Gastrocnemius medialis (tissue), 4 donors: ENCODE measurements at regions not wholly inside any gene's neighbourhood (a gene's known extent, or its start where the extent isn't known, plus 50 kb on each side); places are given as distances from the start of the nearest gene placed in this dataset.

ENCODE experiments used
- ATAC-seq, 2 donors: fragments of 150-250 bp; one replicate each; pipeline ENCODE4 v1.9.1; 2016
- DNase-seq, 2 donors: peaks; one replicate each; pipeline ENCODE4 v3.0.0-alpha.2; 2019
- H3K27ac ChIP-seq, 4 donors: fragments of 200-600 bp; sonication (generic); 1 replicate in 1 of 4; 2 replicates in 3 of 4; pipeline ENCODE4 v1.5.1; 2016 to 2018; ENCODE audit warnings: mild to moderate bottlenecking in 2 of 4, moderate library complexity in 1 of 4
- H3K27me3 ChIP-seq, 3 donors: fragments of 200-600 bp; sonication (generic) in 2 of 3; 1 replicate in 1 of 3; 2 replicates in 2 of 3; pipeline versions ENCODE4 v1.5.1 to v1.6.0; 2016 to 2019; ENCODE audit warnings: mild to moderate bottlenecking in 1 of 3, moderate library complexity in 1 of 3
- H3K36me3 ChIP-seq, 2 donors: fragments of 200-600 bp; sonication (generic) in 1 of 2; one replicate each; pipeline ENCODE4 v1.5.1; 2017 to 2018
- H3K4me1 ChIP-seq, 2 donors: fragments of 200-600 bp; sonication (generic) in 1 of 2; one replicate each; pipeline ENCODE4 v1.5.1; 2016 to 2017; ENCODE audit warnings: mild to moderate bottlenecking in 2 of 2
- H3K4me3 ChIP-seq, 4 donors: fragments of 200-600 bp; sonication (generic) in 3 of 4; 1 replicate in 1 of 4; 2 replicates in 3 of 4; pipeline ENCODE4 v1.5.1; 2016 to 2019; ENCODE audit warnings: mild to moderate bottlenecking in 2 of 4
- H3K9me3 ChIP-seq, 3 donors: fragments of 200-600 bp; sonication (generic) in 2 of 3; 1 replicate in 1 of 3; 2 replicates in 2 of 3; pipeline ENCODE4 v1.5.1; 2016 to 2019
- CTCF ChIP-seq, 5 experiments: fragments of 450-650 bp in 3 of 5; fragments of 200-600 bp in 2 of 5; sonication (generic) in 2 of 5; IDR thresholded peaks in 4 of 5; conservative IDR thresholded peaks in 1 of 5; 1 replicate in 4 of 5; 2 replicates in 1 of 5; pipeline ENCODE4 v1.5.1; 2016 to 2019; ENCODE audit warnings: antibody characterized with exemption in 5 of 5, mild to moderate bottlenecking in 3 of 5, moderate library complexity in 3 of 5
- POLR2A ChIP-seq, 2 donors: fragments of 450-650 bp; IDR thresholded peaks; one replicate each; pipeline ENCODE4 v1.6.1; 2017; ENCODE audit warnings: antibody characterized with exemption in 2 of 2, mild to moderate bottlenecking in 2 of 2, moderate library complexity in 2 of 2
- in situ Hi-C, 4 donors: fragments of 200-750 bp; cut with MboI; loops; one replicate each; pipeline versions ENCODE4 v1.15.0 to v1.8.0; 2017; ENCODE audit warnings: low sequenced_read_pairs in 4 of 4
- intact Hi-C: fragments of 100-400 bp; cut with DNase I; formaldehyde crosslinking; loops from one replicate; pipeline ENCODE4 v1.15.1; 2023; ENCODE audit warnings: low total_unique reads

- no peak for ATAC-seq
- in situ Hi-C loops, result no loop called here
Observed at GRCh38 chr18:10138719-10139118, 224.9 kb downstream of the VAPA start.

GRCh38 chr18:10139783-10140410 is 226.1 kb downstream of the VAPA start:
- no peak for ATAC-seq
- no peaks in the 10 kb centered on the region for H3K9me3 ChIP-seq
- no peaks in the 10 kb centered on the region for H3K27me3 ChIP-seq
- H3K27ac ChIP-seq, result no peak overlapping the region
- H3K4me1 ChIP-seq, result no peaks in the 10 kb centered on the region
- in situ Hi-C loops (no loop called here), intact Hi-C loops (no loop called here)
- H3K4me3 ChIP-seq, result no peak overlapping the region
- TF ChIP-seq CTCF (IDR thresholded peaks at IDR 0.05 in 4 of 5, conservative IDR thresholded peaks at IDR 0.05 in 1 of 5), result no peak
- no peak for DNase-seq
- H3K36me3 ChIP-seq, result no peaks in the 10 kb centered on the region

More at GRCh38 chr18:10138719-10139118, 224.9 kb downstream of the VAPA start:
- Histone ChIP-seq H3K9me3 (no peaks in the 10 kb centered on the region), H3K27me3 (no peaks in the 10 kb centered on the region), H3K4me1 (no peaks in the 10 kb centered on the region), H3K4me3 (no peak overlapping the region), H3K27ac (no peak overlapping the region), H3K36me3 (no peaks in the 10 kb centered on the region)
- intact Hi-C loops, result no loop called here
- no peak for TF ChIP-seq CTCF (IDR thresholded peaks at IDR 0.05 in 4 of 5, conservative IDR thresholded peaks at IDR 0.05 in 1 of 5)
- no peak for TF ChIP-seq POLR2A (IDR thresholded peaks at IDR 0.05)
- DNase-seq, result no peak

GRCh38 chr18:10140461-10141282 is 226.9 kb downstream of the VAPA start:
- no peak overlapping the region for H3K4me3 ChIP-seq
- TF ChIP-seq POLR2A (IDR thresholded peaks at IDR 0.05) (no peak), CTCF (IDR thresholded peaks at IDR 0.05 in 4 of 5, conservative IDR thresholded peaks at IDR 0.05 in 1 of 5) (no peak)
- no peaks in the 10 kb centered on the region for H3K9me3 ChIP-seq
- no peak overlapping the region for H3K27ac ChIP-seq
- H3K4me1 ChIP-seq, result no peaks in the 10 kb centered on the region
- H3K36me3 ChIP-seq, result no peaks in the 10 kb centered on the region
- in situ Hi-C loops, result no loop called here
- ATAC-seq (no peak), DNase-seq (no peak)
- intact Hi-C loops, result no loop called here
- H3K27me3 ChIP-seq, result no peaks in the 10 kb centered on the region

- no peak for DNase-seq
- Histone ChIP-seq H3K9me3 (no peaks in the 10 kb centered on the region), H3K4me3 (no peak overlapping the region), H3K4me1 (no peaks in the 10 kb centered on the region), H3K27me3 (no peaks in the 10 kb centered on the region), H3K27ac (no peak overlapping the region), H3K36me3 (no peaks in the 10 kb centered on the region)
- in situ Hi-C loops (no loop called here), intact Hi-C loops (no loop called here)
- TF ChIP-seq POLR2A (IDR thresholded peaks at IDR 0.05), result no peak
- TF ChIP-seq CTCF (IDR thresholded peaks at IDR 0.05 in 4 of 5, conservative IDR thresholded peaks at IDR 0.05 in 1 of 5), result no peak
- ATAC-seq, result peak; percentile 24 to 39
Observed at GRCh38 chr18:10141559-10141958, 227.7 kb downstream of the VAPA start.
